Lower leg skin (tissue), 3 donors: ENCODE measurements at regions not wholly inside any gene's neighbourhood (a gene's known extent, or its start where the extent isn't known, plus 50 kb on each side); places are given as distances from the start of the nearest gene placed in this dataset.

Experiments
- CTCF ChIP-seq, 3 donors: fragments of 450-650 bp; IDR thresholded peaks; one replicate each; pipeline ENCODE4 v1.5.1; 2016; ENCODE audit warnings: antibody characterized with exemption in 3 of 3, mild to moderate bottlenecking in 3 of 3, moderate library complexity in 2 of 3
- POLR2A ChIP-seq, 2 donors: fragments of 450-650 bp; IDR thresholded peaks; one replicate each; pipeline ENCODE4 v1.6.1; 2016 to 2017; ENCODE audit warnings: antibody characterized with exemption in 2 of 2, mild to moderate bottlenecking in 1 of 2, moderate library complexity in 1 of 2

GRCh38 chr12:95411057-95411456, 62.9 kb upstream of the METAP2 start:
- TF ChIP-seq POLR2A (IDR thresholded peaks at IDR 0.05): no peak
- no peak for TF ChIP-seq CTCF (IDR thresholded peaks at IDR 0.05)
